ENCODE measurements at regions not wholly inside any gene's neighbourhood (a gene's known extent, or its start where the extent isn't known, plus 50 kb on each side); places are given as distances from the start of the nearest gene placed in this dataset.

DNA sequence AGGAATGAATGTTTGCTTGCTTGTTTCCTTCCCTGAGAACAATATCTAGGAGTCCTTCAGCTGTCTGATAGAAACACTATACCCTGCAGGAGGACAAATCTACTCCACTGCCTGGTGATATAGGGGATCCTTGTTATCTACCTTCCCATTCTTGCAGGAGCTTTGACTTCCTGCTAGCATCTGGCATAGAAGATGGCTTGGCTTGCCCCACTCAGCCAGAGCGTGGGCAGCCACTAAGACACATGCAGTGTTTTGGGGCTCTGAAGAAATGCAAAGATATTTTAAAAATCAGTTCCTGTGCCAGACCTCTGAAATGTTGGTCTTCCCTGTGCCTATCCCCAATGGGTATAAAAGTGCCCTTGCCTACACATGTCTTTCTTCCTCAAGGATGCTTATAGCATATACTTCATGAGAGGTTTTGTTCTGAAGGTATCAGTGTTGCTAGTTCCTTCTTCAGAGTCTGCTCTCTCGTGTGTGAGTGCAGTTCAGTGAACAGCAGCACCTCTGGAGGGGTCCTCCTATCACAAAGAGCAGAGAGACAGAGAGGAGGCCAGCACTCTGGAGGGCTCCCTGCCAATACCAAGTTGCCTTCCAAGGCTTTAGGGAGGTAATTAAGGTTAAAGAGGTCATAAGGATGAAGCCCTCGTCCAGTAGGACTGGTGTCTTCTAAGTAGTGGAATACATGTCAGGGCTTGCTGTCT is 149.1 kb upstream of the CALCR start:
- CTCF ChIA-PET, result no interaction called here
- POLR2A ChIA-PET, result no interaction called here
- H3K27me3 ChIP-seq (ENCODE audit: control insufficient read depth, insufficient read depth, low read length), result 0 out of 2 replicates have a peak, but pooled peaks cover under 1% of the 10 kb centered on the region
- no peak overlapping the region for H3K27ac ChIP-seq (ENCODE audit: low read length)
- no peak for DNase-seq (ENCODE audit: low read depth, low spot score)
- in situ Hi-C loops (cut with HindIII; ENCODE audit: low pct_unique_long_range_greater_than_20kb, low sequenced_read_pairs) (no loop called here), intact Hi-C loops (cut with micrococcal nuclease; ENCODE audit: unreplicated experiment) (no loop called here)
- no peaks in the 10 kb centered on the region for H3K9me3 ChIP-seq (ENCODE audit: control insufficient read depth, insufficient read depth, low read depth, low read length)
- TF ChIP-seq, protein P1, sequence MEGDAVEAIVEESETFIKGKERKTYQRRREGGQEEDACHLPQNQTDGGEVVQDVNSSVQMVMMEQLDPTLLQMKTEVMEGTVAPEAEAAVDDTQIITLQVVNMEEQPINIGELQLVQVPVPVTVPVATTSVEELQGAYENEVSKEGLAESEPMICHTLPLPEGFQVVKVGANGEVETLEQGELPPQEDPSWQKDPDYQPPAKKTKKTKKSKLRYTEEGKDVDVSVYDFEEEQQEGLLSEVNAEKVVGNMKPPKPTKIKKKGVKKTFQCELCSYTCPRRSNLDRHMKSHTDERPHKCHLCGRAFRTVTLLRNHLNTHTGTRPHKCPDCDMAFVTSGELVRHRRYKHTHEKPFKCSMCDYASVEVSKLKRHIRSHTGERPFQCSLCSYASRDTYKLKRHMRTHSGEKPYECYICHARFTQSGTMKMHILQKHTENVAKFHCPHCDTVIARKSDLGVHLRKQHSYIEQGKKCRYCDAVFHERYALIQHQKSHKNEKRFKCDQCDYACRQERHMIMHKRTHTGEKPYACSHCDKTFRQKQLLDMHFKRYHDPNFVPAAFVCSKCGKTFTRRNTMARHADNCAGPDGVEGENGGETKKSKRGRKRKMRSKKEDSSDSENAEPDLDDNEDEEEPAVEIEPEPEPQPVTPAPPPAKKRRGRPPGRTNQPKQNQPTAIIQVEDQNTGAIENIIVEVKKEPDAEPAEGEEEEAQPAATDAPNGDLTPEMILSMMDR (IDR thresholded peaks at IDR 0.05), result no peak
- no peak for TF ChIP-seq SIN3A (IDR thresholded peaks at IDR 0.05; ENCODE audit: borderline replicate concordance, insufficient read depth, low read depth, low read length)
- no peak for TF ChIP-seq POLR2AphosphoS5 (IDR thresholded peaks at IDR 0.05; ENCODE audit: low read depth, low read length)
- TF ChIP-seq, protein P2, sequence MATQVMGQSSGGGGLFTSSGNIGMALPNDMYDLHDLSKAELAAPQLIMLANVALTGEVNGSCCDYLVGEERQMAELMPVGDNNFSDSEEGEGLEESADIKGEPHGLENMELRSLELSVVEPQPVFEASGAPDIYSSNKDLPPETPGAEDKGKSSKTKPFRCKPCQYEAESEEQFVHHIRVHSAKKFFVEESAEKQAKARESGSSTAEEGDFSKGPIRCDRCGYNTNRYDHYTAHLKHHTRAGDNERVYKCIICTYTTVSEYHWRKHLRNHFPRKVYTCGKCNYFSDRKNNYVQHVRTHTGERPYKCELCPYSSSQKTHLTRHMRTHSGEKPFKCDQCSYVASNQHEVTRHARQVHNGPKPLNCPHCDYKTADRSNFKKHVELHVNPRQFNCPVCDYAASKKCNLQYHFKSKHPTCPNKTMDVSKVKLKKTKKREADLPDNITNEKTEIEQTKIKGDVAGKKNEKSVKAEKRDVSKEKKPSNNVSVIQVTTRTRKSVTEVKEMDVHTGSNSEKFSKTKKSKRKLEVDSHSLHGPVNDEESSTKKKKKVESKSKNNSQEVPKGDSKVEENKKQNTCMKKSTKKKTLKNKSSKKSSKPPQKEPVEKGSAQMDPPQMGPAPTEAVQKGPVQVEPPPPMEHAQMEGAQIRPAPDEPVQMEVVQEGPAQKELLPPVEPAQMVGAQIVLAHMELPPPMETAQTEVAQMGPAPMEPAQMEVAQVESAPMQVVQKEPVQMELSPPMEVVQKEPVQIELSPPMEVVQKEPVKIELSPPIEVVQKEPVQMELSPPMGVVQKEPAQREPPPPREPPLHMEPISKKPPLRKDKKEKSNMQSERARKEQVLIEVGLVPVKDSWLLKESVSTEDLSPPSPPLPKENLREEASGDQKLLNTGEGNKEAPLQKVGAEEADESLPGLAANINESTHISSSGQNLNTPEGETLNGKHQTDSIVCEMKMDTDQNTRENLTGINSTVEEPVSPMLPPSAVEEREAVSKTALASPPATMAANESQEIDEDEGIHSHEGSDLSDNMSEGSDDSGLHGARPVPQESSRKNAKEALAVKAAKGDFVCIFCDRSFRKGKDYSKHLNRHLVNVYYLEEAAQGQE (IDR thresholded peaks at IDR 0.05; ENCODE audit: insufficient read depth in 1 of 2, low read depth in 2 of 2, low read length in 1 of 2), result no peak
- TF ChIP-seq TCF7L2 (IDR thresholded peaks at IDR 0.05; ENCODE audit: low read depth, low read length), result no peak
- H3K4me1 ChIP-seq (ENCODE audit: control insufficient read depth, insufficient read depth, low read length), result no peaks in the 10 kb centered on the region
- BruUV-seq (replicated peaks), result no TSS peak
- no peak for ATAC-seq
- no peaks in the 10 kb centered on the region for H3K36me3 ChIP-seq (ENCODE audit: control insufficient read depth, insufficient read depth, low read length)
- no peak overlapping the region for H3K4me3 ChIP-seq (ENCODE audit: low read depth in 2 of 2, low read length in 2 of 2)

DNA sequence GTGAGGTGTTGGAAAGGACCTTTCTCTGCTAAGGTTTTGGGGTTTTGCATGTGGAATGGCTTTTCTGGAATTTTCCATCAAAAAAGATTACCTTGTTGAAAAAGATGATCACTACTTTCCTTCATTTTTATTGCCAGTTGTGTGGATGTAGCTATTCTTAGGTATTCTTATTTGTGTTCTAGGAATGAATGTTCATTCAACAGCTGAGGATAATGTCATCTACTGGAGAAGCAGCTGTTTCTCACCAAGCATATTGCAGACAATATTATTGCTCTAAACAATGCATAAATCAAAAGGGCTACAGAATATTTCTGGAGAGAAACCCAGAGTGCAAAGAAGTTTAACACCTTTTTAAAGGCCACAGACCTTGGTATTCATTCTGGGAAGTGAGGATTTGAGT is 145.6 kb upstream of the CALCR start:
- CTCF ChIA-PET, result no interaction called here
- TF ChIP-seq, protein P2 (IDR thresholded peaks at IDR 0.05; ENCODE audit: insufficient read depth in 1 of 2, low read depth in 2 of 2, low read length in 1 of 2), result no peak
- TF ChIP-seq, protein P1 (IDR thresholded peaks at IDR 0.05), result no peak
- TF ChIP-seq SIN3A (IDR thresholded peaks at IDR 0.05; ENCODE audit: borderline replicate concordance, insufficient read depth, low read depth, low read length), result no peak
- TF ChIP-seq TCF7L2 (IDR thresholded peaks at IDR 0.05; ENCODE audit: low read depth, low read length), result no peak
- TF ChIP-seq POLR2AphosphoS5 (IDR thresholded peaks at IDR 0.05; ENCODE audit: low read depth, low read length), result no peak
- Histone ChIP-seq H3K36me3 (ENCODE audit: control insufficient read depth, insufficient read depth, low read length) (no peaks in the 10 kb centered on the region), H3K27ac (ENCODE audit: low read length) (no peak overlapping the region), H3K4me3 (ENCODE audit: low read depth in 2 of 2, low read length in 2 of 2) (no peak overlapping the region), H3K9me3 (ENCODE audit: control insufficient read depth, insufficient read depth, low read depth, low read length) (no peaks in the 10 kb centered on the region), H3K4me1 (ENCODE audit: control insufficient read depth, insufficient read depth, low read length) (no peaks in the 10 kb centered on the region), H3K27me3 (ENCODE audit: control insufficient read depth, insufficient read depth, low read length) (no peaks in the 10 kb centered on the region)
- in situ Hi-C loops (cut with HindIII; ENCODE audit: low pct_unique_long_range_greater_than_20kb, low sequenced_read_pairs), result no loop called here
- DNase-seq (ENCODE audit: low read depth, low spot score) (no peak), ATAC-seq (no peak)
- POLR2A ChIA-PET, result no interaction called here
- BruUV-seq (replicated peaks), result no TSS peak
- intact Hi-C loops (cut with micrococcal nuclease; ENCODE audit: unreplicated experiment), result no loop called here
